GM23338 (cell line): ENCODE measurements at regions not wholly inside any gene's neighbourhood (a gene's known extent, or its start where the extent isn't known, plus 50 kb on each side); places are given as distances from the start of the nearest gene placed in this dataset.
A peak's percentile ranks its signal among the peaks of the same experiment; 100 is the strongest.

Experiments
- ATAC-seq: fragments of 200-7000 bp; cut with Tn5 transposase; 3 replicates; pipeline ENCODE4 v1.9.1; 2020
- DNase-seq: peaks from one replicate; pipeline ENCODE4 v3.0.0-alpha.2; 2015; ENCODE audit warnings: low spot score
- H2AFZ ChIP-seq: fragments of 200-600 bp; sonication (generic); 2 replicates; pipeline ENCODE4 v1.8.0; 2016; ENCODE audit warnings: antibody characterized with exemption, mild to moderate bottlenecking, moderate library complexity
- H3F3A ChIP-seq: fragments of 200-600 bp; sonication (generic); replicated peaks from 2 replicates; pipeline ENCODE4 v1.8.0; 2017; ENCODE audit warnings: antibody characterized with exemption, mixed run types, low read depth
- H3K27ac ChIP-seq: fragments of 200-600 bp; sonication (generic); 2 replicates; pipeline ENCODE4 v1.6.1; 2016; ENCODE audit warnings: low read depth
- H3K27me3 ChIP-seq: fragments of 200-600 bp; sonication (generic); 2 replicates; pipeline ENCODE4 v1.8.0; 2016; ENCODE audit warnings: mild to moderate bottlenecking, mixed run types, moderate library complexity; ENCODE audit not compliant: insufficient read depth
- H3K36me3 ChIP-seq: fragments of 200-600 bp; sonication (generic); 2 replicates; pipeline ENCODE4 v1.8.0; 2016; ENCODE audit warnings: mild to moderate bottlenecking; ENCODE audit not compliant: insufficient read depth
- H3K4me1 ChIP-seq: fragments of 200-600 bp; sonication (generic); 2 replicates; pipeline ENCODE4 v1.8.0; 2016; ENCODE audit warnings: mild to moderate bottlenecking, moderate library complexity; ENCODE audit not compliant: insufficient read depth
- H3K4me2 ChIP-seq: fragments of 200-600 bp; sonication (generic); 2 replicates; pipeline ENCODE4 v1.7.1; 2017; ENCODE audit warnings: mixed run types
- H3K4me3 ChIP-seq: fragments of 200-600 bp; sonication (generic); 2 replicates; pipeline ENCODE4 v1.6.1; 2016; ENCODE audit warnings: mixed run types
- H3K79me2 ChIP-seq: fragments of 200-600 bp; sonication (generic); replicated peaks from 2 replicates; pipeline ENCODE4 v1.8.0; 2017; ENCODE audit warnings: mild to moderate bottlenecking; ENCODE audit not compliant: insufficient read depth
- H3K9me2 ChIP-seq: fragments of 200-600 bp; sonication (generic); 2 replicates; pipeline ENCODE4 v1.8.0; 2017; ENCODE audit not compliant: insufficient read depth
- H4K20me1 ChIP-seq: fragments of 200-600 bp; sonication (generic); replicated peaks from 2 replicates; pipeline ENCODE4 v1.8.0; 2017; ENCODE audit warnings: mild to moderate bottlenecking; ENCODE audit not compliant: insufficient read depth
- H3K27ac Mint-ChIP-seq: 2 replicates; pipeline ENCODE4 v1.8.0; 2020; ENCODE audit warnings: inconsistent platforms, mild to moderate bottlenecking, moderate library complexity, mixed read lengths
- H3K27me3 Mint-ChIP-seq: 3 replicates; pipeline ENCODE4 v1.8.0; 2022; ENCODE audit warnings: low read depth, mild to moderate bottlenecking, moderate library complexity, mixed read lengths, inconsistent platforms; ENCODE audit not compliant: insufficient read depth, poor library complexity
- H3K36me3 Mint-ChIP-seq: 3 replicates; pipeline ENCODE4 v1.8.0; 2021; ENCODE audit warnings: low read depth, mild to moderate bottlenecking, inconsistent platforms, moderate library complexity, mixed read lengths
- H3K4me1 Mint-ChIP-seq: 3 replicates; pipeline ENCODE4 v1.8.0; 2020; ENCODE audit warnings: mild to moderate bottlenecking, inconsistent platforms, mixed read lengths
- H3K4me3 Mint-ChIP-seq: 3 replicates; pipeline ENCODE4 v1.8.0; 2021; ENCODE audit warnings: moderate library complexity, mild to moderate bottlenecking, inconsistent platforms, mixed read lengths
- H3K9me3 Mint-ChIP-seq: 3 replicates; pipeline ENCODE4 v1.8.0; 2020; ENCODE audit warnings: moderate library complexity, mild to moderate bottlenecking, inconsistent platforms, mixed read lengths
- CTCF ChIP-seq, 2 experiments: fragments of 200-600 bp in 1 of 2; sonication (generic) in 1 of 2; conservative IDR thresholded peaks; 2 replicates each; pipeline versions ENCODE4 v1.5.1 to v1.6.1; 2016 to 2017; ENCODE audit warnings: antibody characterized with exemption in 2 of 2, low read depth in 2 of 2, mild to moderate bottlenecking in 2 of 2, moderate library complexity in 1 of 2
- EZH2 ChIP-seq: fragments of 200-600 bp; sonication (generic); IDR thresholded peaks from one replicate; pipeline ENCODE4 v1.8.0; 2017; ENCODE audit warnings: antibody characterized with exemption, mild to moderate bottlenecking, low read depth; ENCODE audit not compliant: unreplicated experiment
- EZH2phosphoT487 ChIP-seq: fragments of 200-600 bp; sonication (generic); IDR thresholded peaks from one replicate; pipeline ENCODE4 v1.8.1; 2018; ENCODE audit warnings: antibody characterized with exemption; ENCODE audit not compliant: unreplicated experiment
- JUNB ChIP-seq: IDR thresholded peaks from one replicate; pipeline ENCODE4 v1.6.1; 2016; ENCODE audit warnings: antibody characterized with exemption; ENCODE audit not compliant: unreplicated experiment
- NANOG ChIP-seq: IDR thresholded peaks from 2 replicates; pipeline ENCODE4 v1.6.1; 2016; ENCODE audit warnings: antibody characterized with exemption, borderline replicate concordance
- REST ChIP-seq: IDR thresholded peaks from one replicate; pipeline ENCODE4 v1.6.1; 2018; ENCODE audit warnings: antibody characterized with exemption; ENCODE audit not compliant: unreplicated experiment
- ZNF114 ChIP-seq: fragments of 250-450 bp; sonication (Bioruptor Pico); IDR thresholded peaks from 2 replicates; pipeline ENCODE4 v1.5.0; 2020; ENCODE audit warnings: mild to moderate bottlenecking, moderate library complexity
- ZNF331 ChIP-seq: fragments of 250-450 bp; sonication (Bioruptor Pico); IDR thresholded peaks from 2 replicates; pipeline ENCODE4 v1.5.0; 2020; ENCODE audit warnings: low read depth, mild to moderate bottlenecking, moderate library complexity
- ZNF462 ChIP-seq: fragments of 250-450 bp; sonication (Bioruptor Pico); IDR thresholded peaks from 2 replicates; pipeline ENCODE4 v1.5.0; 2020; ENCODE audit warnings: mild to moderate bottlenecking, moderate library complexity

GRCh38 chr1:185445594-185445993, 128.6 kb upstream of the IVNS1ABP start (continued):
- no peak for TF ChIP-seq REST

GRCh38 chr1:185444676-185445075, 127.6 kb upstream of the IVNS1ABP start:
- Mint-ChIP-seq H3K9me3 (no peaks in the 10 kb centered on the region; the same call in 2 of the 3 replicates), H3K27ac (no peak overlapping the region), H3K36me3 (no peaks in the 10 kb centered on the region), H3K4me3 (no peak overlapping the region), H3K4me1 (no peaks in the 10 kb centered on the region), H3K27me3 (no peaks in the 10 kb centered on the region)
- Histone ChIP-seq H3F3A (no peaks in the 10 kb centered on the region), H4K20me1 (no peaks in the 10 kb centered on the region), H3K27me3 (no peaks in the 10 kb centered on the region), H3K9me2 (peaks cover 5% of the 10 kb centered on the region; the same call in 1 of the 2 replicates), H3K4me2 (no peak overlapping the region), H3K27ac (no peak overlapping the region), H2AFZ (no peak overlapping the region), H3K4me1 (no peaks in the 10 kb centered on the region), H3K79me2 (no peaks in the 10 kb centered on the region), H3K36me3 (no peaks in the 10 kb centered on the region), H3K4me3 (no peak overlapping the region)
- TF ChIP-seq CTCF (conservative IDR thresholded peaks at IDR 0.05; ENCODE audit: low read depth in 2 of 2) (peak in 1 of 2 experiments; percentile 44; a peak in 2 of 4 replicates), REST (no peak), ZNF462 (CRISPR knock-in tag) (no peak), NANOG (no peak), ZNF331 (CRISPR knock-in tag) (no peak), ZNF114 (CRISPR knock-in tag) (no peak), JUNB (no peak), EZH2 (no peak), EZH2phosphoT487 (no peak)
- ATAC-seq (peak; percentile 66), DNase-seq (peak; percentile 16)
